ENCODE measurements at regions not wholly inside any gene's neighbourhood (a gene's known extent, or its start where the extent isn't known, plus 50 kb on each side); places are given as distances from the start of the nearest gene placed in this dataset.

DNA sequence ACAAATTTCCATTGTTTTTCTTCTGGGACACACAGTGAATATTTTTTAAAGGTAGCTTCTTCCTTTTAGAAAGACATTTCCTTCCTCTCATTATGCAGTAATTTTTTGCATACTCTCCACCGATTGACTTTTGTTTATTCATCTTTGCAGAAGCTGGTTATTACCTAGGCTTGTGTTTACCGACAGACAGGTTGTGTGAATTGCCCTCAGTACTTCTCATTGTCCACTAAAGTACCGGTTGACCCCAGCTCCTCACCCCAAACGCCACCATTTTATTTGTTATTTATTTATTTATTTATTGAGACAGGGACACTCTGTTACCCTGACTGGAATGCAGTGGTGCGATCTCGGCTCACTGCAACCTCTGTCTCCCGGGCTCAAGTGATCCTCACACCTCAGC is 63.4 kb upstream of the MYL2 start:
- TF ChIP-seq, protein P1, sequence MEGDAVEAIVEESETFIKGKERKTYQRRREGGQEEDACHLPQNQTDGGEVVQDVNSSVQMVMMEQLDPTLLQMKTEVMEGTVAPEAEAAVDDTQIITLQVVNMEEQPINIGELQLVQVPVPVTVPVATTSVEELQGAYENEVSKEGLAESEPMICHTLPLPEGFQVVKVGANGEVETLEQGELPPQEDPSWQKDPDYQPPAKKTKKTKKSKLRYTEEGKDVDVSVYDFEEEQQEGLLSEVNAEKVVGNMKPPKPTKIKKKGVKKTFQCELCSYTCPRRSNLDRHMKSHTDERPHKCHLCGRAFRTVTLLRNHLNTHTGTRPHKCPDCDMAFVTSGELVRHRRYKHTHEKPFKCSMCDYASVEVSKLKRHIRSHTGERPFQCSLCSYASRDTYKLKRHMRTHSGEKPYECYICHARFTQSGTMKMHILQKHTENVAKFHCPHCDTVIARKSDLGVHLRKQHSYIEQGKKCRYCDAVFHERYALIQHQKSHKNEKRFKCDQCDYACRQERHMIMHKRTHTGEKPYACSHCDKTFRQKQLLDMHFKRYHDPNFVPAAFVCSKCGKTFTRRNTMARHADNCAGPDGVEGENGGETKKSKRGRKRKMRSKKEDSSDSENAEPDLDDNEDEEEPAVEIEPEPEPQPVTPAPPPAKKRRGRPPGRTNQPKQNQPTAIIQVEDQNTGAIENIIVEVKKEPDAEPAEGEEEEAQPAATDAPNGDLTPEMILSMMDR (conservative IDR thresholded peaks at IDR 0.05; ENCODE audit: control insufficient read depth, insufficient read depth, low read depth, low read length): no peak
- no peak overlapping the region for H3K4me3 ChIP-seq (ENCODE audit: control insufficient read depth, low read depth, low read length)
- no peak for DNase-seq (ENCODE audit: low read depth)

DNA sequence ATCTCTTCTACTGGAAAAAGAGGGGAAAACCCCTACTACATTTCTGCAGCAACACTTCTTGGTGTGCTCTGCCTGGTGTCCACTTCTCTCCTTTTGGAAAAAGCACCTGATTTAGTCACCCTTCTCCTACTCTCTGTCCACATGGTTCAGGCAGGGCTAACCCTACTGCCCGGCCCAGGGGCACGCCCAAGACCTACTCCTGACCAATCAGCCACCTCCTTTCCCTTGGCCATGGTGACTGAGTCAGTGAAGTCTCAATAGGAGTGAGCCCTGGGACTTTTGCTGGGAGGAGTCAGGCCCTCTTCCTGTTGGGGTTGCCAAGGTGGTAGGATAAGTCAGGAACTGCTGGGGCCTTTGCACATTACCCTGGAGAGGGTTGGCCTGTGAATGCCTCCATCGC is 52.5 kb upstream of the MYL2 start:
- DNase-seq (ENCODE audit: low read depth): no peak
- TF ChIP-seq, protein P1 (conservative IDR thresholded peaks at IDR 0.05; ENCODE audit: control insufficient read depth, insufficient read depth, low read depth, low read length): no peak

DNA sequence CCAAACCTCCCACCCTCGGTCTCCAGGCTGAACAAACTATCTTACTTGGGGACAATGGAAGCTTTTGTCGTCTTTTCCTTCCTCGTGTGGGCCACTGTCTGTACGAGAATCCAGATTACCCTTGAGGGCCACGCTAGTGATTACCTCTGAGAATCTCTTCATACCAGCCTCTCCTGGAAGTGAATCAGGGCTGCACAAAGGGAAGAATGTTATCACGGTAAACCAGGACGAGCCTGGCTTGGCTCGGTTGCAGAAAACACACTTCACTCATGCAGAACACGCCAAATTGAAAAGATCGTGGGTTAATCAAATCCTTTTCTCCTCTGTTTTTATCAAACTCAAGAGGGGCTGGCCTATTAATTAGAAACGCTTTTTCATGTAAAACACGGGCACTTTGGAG is 51.6 kb upstream of the MYL2 start:
- DNase-seq (ENCODE audit: low read depth): no peak
- no peak overlapping the region for H3K4me3 ChIP-seq (ENCODE audit: control insufficient read depth, low read depth, low read length)
- TF ChIP-seq, protein P1 (conservative IDR thresholded peaks at IDR 0.05; ENCODE audit: control insufficient read depth, insufficient read depth, low read depth, low read length): no peak

More for the DNA sequence above, 52.5 kb upstream of the MYL2 start:
- H3K4me3 ChIP-seq (ENCODE audit: control insufficient read depth, low read depth, low read length): no peak overlapping the region

DNA sequence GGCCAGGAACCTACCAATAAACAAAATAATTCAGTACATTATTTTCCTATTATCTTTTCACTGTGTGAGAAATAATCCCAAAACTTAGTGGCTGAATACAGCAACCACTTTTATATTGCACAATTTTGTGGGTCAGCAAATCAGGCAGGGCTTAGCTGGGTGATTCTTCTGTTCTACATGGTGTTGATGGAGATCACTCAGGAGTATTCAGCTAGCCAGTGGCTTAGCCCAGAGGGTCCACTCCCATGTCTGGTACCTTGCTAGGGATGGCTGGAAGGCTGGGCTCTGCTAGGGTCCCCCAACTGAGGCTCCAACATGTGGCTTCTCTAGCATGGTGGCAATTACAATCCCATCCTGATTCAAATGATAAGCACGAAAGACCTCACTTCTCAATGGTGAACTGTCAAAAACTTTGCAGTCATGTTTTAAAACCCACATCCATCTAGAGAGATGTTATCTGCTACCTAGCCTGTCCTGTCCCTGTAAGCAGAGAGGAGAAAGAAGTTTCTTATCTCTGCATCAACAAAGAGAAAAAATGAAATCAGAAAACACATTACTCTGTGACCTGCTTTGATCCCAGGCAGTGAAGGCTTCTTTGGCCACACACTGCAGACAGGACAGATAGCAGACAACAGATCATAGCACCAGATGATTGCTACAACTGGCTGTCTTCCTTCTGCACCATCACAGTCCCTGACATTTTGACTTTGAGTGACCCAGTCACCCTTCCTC is 51.0 kb upstream of the MYL2 start:
- TF ChIP-seq, protein P1 (conservative IDR thresholded peaks at IDR 0.05; ENCODE audit: control insufficient read depth, insufficient read depth, low read depth, low read length): no peak
- H3K4me3 ChIP-seq (ENCODE audit: control insufficient read depth, low read depth, low read length): no peak overlapping the region
- DNase-seq (ENCODE audit: low read depth): no peak
